ENCODE measurements at regions not wholly inside any gene's neighbourhood (a gene's known extent, or its start where the extent isn't known, plus 50 kb on each side); places are given as distances from the start of the nearest gene placed in this dataset.

DNA sequence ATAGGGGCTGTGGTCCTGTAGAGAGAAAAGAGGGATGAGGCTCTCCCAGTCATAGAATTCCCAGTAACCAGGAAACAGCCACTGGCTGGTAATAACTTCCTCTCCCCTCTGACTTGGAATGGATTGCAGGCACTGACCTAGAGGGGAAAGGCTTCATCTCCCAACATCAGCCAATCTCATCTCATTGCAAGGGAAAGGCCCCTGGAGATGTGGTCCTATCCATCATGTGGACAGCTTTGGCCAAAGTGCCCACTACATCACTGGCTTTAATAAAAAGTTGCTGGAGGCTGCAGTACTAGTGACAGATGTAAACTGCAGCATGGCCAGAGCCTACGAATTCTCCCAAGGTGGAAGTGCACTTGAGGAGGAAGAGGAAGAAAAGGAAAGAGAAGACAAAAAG lies 820.5 kb upstream of the CELF4 start:
- DNase-seq (ENCODE audit: low read depth) = no peak

GRCh38 chr18:38369772-38370690 lies 804.4 kb upstream of the CELF4 start:
- no peak for DNase-seq (ENCODE audit: low read depth)

DNA sequence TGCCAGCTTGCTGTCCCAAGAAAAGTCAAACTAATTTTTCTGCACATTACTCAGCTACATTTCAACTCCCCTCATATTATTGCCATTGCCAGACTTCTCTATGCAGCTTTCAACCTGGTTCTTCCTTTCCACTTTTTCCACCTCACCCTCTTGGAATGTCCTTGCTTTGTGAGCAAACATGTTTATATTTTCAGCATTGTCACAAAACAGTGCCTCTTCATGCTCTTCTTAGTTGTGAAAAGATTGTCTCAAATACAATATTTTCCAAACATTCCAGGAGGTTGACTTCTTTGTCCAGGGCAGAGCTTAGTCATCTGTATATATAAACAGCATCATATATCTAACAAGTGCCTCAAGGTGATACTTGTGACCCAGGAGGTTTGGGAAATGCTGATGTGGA lies 803.3 kb upstream of the CELF4 start:
- DNase-seq (ENCODE audit: low read depth) = no peak

DNA sequence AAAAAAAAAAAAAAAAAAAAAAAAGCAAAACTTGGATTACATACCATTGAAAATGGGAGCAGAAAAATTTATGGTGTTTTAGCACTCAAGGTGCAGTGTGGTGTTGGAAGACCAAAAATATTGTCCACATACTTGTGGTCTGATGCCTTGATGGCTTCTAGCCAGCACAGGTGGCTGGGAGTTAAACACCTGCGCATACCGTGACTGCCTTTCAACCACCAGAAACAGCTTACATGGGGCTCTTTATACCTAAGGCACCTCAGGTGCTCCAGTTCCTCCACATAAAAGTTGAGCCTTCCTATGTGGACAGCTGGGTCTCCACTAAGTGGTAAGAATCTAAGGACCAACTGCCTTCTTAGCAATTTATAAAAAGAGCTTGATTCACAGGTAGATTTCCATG lies 802.6 kb upstream of the CELF4 start:
- no peak for DNase-seq (ENCODE audit: low read depth)

DNA sequence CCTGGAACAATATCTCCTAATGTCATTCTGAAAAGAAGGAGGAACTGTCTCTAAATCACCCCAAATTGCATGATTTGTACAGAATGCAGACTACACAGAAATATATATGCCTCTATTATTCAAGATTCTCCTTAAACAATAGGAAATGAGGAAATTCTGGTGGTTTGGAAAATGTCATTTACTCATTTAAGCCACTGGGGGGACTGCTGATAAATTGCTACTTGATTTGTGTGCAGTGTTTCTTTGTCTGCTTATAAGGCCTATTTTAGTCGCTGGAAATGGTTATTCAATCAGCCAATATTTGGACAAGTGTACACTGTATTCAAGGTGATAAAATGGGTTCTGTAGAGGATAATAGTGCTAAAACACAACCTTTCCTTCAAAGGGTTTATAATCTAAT lies 801.9 kb upstream of the CELF4 start:
- DNase-seq (ENCODE audit: low read depth) = no peak

GRCh38 chr18:38362286-38362792 lies 796.7 kb upstream of the CELF4 start:
- no peak for DNase-seq (ENCODE audit: low read depth)

- no peak for DNase-seq (ENCODE audit: low read depth)
Measured at GRCh38 chr18:38358805-38359657, 793.4 kb upstream of the CELF4 start.

DNA sequence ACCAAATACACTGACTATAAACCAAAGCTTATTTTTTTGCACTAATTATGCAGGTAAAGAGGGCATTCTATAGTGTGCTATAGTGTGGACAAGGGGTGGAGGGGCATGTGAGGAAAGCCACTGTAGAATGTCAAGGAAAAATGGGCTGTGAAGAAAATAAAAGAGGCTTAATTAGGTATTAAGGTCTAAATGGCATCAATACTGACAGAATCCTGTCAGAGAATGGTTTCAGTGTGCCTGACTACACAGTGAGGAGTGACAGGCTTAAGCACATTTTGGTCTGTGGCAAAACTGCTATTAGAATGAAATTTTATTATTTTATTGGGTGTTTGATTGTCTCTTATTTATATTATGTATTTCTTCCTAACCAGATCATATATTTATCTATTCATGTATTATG lies 787.6 kb upstream of the CELF4 start:
- no peak for DNase-seq (ENCODE audit: low read depth)

- no peak for DNase-seq (ENCODE audit: low read depth)
Measured at GRCh38 chr18:38350141-38350540, 784.5 kb upstream of the CELF4 start.

- no peak for DNase-seq (ENCODE audit: low read depth)
Measured at GRCh38 chr18:38330573-38330972, 765.0 kb upstream of the CELF4 start.

DNA sequence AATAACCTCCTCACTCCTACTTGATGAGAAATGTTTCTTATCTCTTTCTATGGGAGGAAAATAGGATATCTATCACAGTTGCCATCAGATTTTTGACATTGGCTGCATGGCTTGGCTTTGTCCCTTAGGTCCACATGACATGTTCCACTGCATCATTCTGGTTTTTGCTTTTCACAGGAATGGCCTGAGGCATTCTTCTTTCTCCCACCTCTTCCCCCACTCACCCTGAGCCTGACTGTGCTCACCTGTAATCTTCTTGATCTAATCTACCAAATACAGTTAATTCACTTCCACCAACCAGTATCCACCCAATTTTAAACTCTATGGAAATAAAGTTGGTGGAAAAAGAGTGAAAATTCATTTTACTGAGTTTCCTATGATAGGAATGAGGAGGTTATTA lies 763.5 kb upstream of the CELF4 start:
- DNase-seq (ENCODE audit: low read depth) = no peak

GRCh38 chr18:38322206-38322605 lies 756.6 kb upstream of the CELF4 start:
- DNase-seq (ENCODE audit: low read depth) = no peak

GRCh38 chr18:38321262-38321661 lies 755.7 kb upstream of the CELF4 start:
- no peak for DNase-seq (ENCODE audit: low read depth)

GRCh38 chr18:38318416-38318815 lies 752.8 kb upstream of the CELF4 start:
- DNase-seq (ENCODE audit: low read depth) = no peak

DNA sequence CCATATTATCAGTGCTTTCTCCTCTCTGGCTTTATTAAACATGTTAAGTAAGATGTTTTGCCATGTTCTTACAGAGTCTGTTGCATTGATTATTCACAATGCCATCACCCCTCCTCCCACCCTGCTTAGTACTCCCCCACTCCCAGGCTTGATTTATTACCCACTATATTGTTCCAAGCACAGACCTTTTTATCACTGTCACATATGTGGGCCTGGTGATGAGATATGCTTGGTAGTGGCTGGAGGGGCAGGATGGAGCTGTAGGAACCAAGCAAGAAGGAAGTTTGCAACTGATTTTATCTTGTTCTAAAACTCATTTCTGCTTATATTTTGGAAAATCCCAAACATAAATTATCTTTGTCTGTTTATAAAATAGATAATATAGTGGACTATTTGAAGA lies 748.2 kb upstream of the CELF4 start:
- no peak for DNase-seq (ENCODE audit: low read depth)

DNA sequence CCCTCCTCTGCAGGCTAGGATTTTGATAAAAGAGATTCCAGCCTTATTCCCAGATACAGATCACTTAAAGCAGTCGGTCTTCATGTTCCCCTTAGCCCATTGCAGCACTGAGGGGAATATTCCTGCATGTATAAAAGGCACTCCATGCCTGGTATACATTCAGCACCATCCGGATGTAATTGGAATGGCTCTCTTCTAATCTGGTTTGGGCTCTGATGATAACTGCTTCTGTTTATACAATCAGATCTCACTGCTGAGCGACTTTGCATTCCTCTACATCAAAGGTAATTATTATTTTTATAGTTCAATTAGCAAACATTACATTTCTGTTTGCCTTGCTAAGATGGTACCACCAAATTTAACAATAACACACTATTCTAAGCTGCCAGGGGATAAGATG lies 746.9 kb upstream of the CELF4 start:
- no peak for DNase-seq (ENCODE audit: low read depth)

DNA sequence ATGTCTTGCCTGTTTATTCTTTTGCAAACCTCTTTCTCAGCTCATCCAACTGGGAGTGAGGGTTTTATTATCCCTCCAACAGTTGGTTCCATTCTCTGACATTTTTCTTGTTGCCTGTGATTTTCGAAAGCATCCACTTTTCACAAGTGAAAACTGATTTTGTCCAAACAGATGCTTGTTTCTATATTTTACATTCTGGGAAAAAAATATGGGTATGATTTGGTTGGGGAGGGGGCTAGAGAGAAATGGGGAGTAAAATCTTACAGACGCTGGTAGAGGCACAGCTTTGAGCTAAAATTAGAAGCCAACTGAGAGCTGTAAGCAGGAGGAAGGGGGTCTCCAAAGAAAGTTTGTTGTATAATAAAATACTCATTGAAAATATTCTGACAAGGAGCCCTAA lies 745.3 kb upstream of the CELF4 start:
- no peak for DNase-seq (ENCODE audit: low read depth)

DNA sequence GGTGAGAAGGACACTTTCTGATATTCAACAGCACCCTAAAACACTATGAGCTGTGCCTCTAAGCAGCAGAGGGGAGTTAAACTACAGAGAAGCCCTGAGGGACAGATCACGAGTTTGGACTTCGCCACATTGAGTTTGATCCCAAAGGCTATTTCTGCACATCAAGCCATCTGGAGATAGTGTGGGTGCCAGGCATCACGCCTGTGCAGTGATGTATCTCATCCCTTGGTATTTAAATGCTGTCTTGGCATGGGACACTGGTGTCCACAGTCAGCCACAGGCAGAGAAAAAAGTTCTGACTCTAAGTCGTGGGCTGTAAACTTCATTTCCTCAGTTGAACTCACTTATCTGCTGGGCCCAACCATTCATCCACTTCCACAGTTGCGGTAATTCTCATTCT lies 742.3 kb upstream of the CELF4 start:
- no peak for DNase-seq (ENCODE audit: low read depth)

- no peak for DNase-seq (ENCODE audit: low read depth)
Measured at GRCh38 chr18:38305961-38306360, 740.4 kb upstream of the CELF4 start.

DNA sequence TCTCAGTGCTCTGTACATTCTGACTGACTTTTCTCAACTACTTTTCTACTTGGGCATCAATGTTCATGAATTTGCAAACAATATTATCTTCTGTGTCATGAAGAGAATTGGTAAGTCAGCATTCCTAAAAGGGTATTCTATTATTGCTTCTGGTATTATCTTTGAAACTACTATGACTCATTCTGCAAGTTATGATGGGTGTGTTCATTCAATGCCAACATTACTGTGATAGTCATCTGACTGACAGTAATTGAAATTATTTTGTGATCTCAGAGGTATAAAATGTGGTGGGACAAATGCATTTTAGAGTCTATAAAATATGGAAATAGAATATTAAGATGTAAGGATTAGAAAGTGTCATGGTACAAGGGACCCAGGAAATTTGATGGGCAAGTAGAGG lies 736.0 kb upstream of the CELF4 start:
- DNase-seq (ENCODE audit: low read depth) = no peak

DNA sequence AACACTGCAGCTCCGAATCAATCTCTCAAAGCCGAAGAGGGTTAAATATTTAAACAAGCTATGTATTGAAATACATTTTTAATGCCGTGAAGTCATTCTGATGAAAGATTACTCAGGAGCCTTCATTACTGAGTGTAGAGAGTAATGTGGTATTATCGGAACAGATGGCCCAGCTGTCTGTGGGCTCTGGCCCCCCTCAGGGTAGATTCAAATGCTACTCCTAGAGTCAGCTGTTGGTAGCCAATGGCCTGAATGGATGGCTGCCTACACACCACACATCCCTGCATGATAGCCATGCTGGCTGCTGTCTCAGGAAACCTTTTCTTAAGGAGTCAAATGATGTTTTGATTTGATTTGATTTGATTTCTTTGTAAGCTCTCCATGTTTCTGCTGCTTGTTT lies 732.3 kb upstream of the CELF4 start:
- no peak for DNase-seq (ENCODE audit: low read depth)

DNA sequence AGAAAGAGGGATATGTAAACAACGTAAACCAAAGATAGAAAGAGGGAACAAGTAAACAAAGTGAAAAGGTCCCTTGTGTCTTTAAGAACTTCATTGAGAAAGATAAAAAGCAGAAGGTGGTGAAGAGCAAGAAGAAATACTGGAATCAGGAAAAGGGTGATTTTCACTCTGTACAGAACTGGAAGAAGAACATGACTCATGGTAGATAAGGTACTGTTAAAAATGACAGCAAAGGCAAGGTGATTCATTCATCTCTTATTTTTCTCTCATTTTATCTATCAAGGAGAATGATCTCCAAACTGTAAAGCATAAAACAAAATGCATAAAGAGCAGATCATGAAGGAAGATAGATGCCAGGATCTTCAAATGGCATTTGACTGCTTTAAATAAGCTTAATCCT lies 724.6 kb upstream of the CELF4 start:
- DNase-seq (ENCODE audit: low read depth) = no peak

DNA sequence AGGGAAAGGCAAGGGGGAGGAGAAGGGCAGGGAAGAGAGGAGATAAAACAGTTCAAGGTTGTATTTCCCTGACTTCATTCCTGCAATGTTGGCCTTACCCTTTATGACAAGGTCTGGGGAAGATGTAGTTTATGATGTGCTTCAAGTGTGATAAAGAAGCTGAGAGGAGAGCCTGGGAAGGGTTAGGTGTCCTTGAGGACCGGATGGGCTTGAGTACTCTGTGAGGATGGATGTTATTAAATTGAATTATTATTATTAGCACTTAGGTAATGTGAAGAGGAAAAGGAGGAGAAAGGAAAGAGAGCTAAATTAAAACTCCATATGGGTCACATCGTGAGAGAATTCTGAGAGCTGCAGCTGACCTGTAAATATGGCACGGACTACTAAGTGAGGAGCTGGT lies 719.4 kb upstream of the CELF4 start:
- no peak for DNase-seq (ENCODE audit: low read depth)
